ENCODE measurements at regions not wholly inside any gene's neighbourhood (a gene's known extent, or its start where the extent isn't known, plus 50 kb on each side); places are given as distances from the start of the nearest gene placed in this dataset.

DNA sequence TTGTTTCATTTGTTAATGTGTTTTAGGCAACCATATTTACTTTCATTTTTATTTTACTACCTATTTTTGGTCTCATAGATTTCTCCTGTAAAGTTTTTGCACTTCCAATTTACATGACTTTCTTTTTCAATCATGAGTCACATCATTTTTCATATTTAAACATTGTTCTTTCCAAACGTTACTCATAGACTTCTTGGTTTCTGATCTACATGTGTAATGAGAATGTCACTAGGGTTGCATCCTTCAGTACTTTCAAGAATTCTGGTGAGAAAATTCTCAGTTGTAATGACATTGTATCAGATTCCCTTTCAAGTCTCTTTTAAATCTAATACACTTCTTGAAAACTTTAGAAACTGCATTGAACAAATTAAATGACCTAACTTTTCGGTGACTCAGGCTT, 991.7 kb downstream of the EFNB2 start:
- TF ChIP-seq, protein P1, sequence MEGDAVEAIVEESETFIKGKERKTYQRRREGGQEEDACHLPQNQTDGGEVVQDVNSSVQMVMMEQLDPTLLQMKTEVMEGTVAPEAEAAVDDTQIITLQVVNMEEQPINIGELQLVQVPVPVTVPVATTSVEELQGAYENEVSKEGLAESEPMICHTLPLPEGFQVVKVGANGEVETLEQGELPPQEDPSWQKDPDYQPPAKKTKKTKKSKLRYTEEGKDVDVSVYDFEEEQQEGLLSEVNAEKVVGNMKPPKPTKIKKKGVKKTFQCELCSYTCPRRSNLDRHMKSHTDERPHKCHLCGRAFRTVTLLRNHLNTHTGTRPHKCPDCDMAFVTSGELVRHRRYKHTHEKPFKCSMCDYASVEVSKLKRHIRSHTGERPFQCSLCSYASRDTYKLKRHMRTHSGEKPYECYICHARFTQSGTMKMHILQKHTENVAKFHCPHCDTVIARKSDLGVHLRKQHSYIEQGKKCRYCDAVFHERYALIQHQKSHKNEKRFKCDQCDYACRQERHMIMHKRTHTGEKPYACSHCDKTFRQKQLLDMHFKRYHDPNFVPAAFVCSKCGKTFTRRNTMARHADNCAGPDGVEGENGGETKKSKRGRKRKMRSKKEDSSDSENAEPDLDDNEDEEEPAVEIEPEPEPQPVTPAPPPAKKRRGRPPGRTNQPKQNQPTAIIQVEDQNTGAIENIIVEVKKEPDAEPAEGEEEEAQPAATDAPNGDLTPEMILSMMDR (conservative IDR thresholded peaks at IDR 0.05; ENCODE audit: low read depth, low read length), result no peak
- TF ChIP-seq POLR2A (IDR thresholded peaks at IDR 0.05; ENCODE audit: low read depth, low read length) (no peak), MAFK (IDR thresholded peaks at IDR 0.05; ENCODE audit: low read depth, low read length) (no peak), USF2 (IDR thresholded peaks at IDR 0.05; ENCODE audit: low read depth, low read length) (no peak), RFX5 (IDR thresholded peaks at IDR 0.05; ENCODE audit: low read depth, low read length) (no peak), CHD1 (IDR thresholded peaks at IDR 0.05; ENCODE audit: low read depth, low read length) (no peak)

Data from IMR-90 (cell line).